Activated effector memory CD4-positive, alpha-beta T cell treated with anti-CD3 and anti-CD28 coated beads, Interleukin-2, amount 50 U/mL, for 16 hours (primary cell): ENCODE measurements at regions not wholly inside any gene's neighbourhood (a gene's known extent, or its start where the extent isn't known, plus 50 kb on each side); places are given as distances from the start of the nearest gene placed in this dataset.
"Not testable (repeated sequence)": the region's sequence is repeated elsewhere in the genome, so short reads cannot be mapped to it uniquely, and the experiment has no call there.

Experiments used
- DNase-seq: peaks from one replicate; pipeline ENCODE4 v3.0.0-alpha.2; 2020

GRCh38 chr10:46749470-46749869 is 161.8 kb upstream of the PTPN20 start:
- DNase-seq: not testable (repeated sequence)

- DNase-seq: not testable (repeated sequence)
Observed at GRCh38 chr10:46753763-46754162, 157.5 kb upstream of the PTPN20 start.

- not testable (repeated sequence) for DNase-seq
Observed at GRCh38 chr10:46761471-46761870, 149.8 kb upstream of the PTPN20 start.

DNA sequence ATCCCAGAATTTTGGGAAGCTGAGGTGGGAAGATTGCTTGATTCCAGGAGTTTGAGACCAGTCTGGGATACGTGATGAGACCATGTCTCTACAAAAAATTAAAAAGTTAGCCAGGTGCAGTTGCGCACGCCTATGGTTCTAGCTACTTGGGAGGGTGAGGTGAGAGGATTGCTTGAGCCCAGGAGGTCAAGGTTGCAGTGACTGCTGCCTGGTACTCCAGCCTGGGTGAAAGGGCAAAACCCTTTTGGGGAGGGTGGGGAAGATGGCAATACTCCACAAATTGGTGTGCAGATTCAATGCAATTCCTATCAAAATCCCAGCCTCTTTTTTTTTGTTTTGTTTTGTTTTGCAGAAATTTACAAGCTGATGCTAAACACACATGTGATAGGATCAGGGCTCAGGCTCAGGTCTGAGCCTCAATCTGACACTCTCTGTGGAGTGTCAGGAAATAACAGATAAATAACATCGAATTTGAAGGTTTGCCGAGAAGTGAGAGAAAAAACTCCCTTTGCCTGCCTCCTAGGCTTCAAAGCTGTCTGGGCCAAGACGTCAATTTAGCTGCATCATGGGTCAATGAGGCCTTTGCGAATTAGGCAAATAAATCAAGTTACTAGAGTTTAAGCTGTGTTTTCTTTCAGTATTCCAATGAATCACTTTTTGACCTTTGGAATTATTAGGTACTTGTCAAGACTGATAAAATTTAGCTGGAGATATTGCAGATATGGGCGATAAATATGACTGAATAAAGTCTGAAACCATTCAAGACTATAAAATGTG is 142.5 kb upstream of the PTPN20 start:
- DNase-seq: not testable (repeated sequence)

DNA sequence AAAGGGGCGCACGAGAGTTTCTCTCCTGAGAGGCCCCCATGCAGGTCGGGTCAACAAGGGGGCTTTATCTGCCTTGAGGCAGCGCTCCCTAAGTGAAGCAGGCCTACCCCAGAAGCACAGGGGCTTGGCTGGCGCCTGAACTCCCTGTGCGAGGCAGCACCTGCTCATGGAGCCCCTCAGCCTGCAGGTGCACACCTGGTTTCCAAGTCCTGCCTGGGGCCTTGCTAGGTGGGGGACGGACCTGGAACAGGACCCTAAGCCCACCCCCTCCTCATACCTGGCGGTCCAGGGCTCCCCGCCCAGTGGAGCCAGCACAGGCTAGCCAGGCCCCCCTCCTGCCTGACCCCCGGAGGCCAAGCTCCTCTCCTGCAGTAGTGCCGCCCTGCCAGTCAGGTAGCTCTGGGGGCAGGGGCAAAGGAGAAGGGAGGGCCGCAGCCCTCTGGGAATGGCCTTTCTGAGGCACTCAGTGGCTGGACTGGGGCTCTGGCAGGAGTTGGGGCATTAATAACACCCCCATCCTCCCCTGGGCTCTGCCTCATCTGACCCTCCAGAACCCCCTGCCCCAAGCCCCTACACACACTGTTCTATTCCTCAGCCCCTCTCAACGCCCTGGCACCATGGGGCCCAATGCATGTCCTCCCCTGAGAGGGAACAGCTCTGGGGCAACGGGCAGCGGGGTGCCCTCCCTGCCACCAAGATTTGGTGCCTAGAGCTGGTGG is 137.9 kb upstream of the PTPN20 start:
- not testable (repeated sequence) for DNase-seq

- DNase-seq: not testable (repeated sequence)
Observed at GRCh38 chr10:46773897-46774236, 137.4 kb upstream of the PTPN20 start.

DNA sequence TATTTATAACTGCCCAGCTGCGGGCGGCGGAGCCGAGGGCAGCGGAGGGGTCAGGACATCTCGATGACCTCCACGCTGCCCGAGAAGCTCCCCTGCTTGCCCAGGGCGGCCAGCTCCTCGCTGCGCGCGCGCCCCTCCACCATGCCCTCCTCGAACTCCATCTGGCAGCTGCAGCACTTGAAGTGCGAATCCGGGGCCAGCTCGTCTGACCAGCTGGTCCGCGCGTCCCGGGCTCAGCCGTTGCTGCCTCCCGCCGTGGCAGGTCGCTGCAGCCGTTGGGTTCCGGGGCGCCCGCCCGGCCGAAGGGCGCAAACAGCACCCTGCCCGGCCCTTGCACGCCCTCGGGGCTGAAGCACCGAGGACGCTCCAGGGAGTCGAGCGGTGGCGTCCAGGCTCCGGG is 136.9 kb upstream of the PTPN20 start:
- not testable (repeated sequence) for DNase-seq

GRCh38 chr10:46774945-46775667 is 136.1 kb upstream of the PTPN20 start:
- DNase-seq: not testable (repeated sequence)

DNA sequence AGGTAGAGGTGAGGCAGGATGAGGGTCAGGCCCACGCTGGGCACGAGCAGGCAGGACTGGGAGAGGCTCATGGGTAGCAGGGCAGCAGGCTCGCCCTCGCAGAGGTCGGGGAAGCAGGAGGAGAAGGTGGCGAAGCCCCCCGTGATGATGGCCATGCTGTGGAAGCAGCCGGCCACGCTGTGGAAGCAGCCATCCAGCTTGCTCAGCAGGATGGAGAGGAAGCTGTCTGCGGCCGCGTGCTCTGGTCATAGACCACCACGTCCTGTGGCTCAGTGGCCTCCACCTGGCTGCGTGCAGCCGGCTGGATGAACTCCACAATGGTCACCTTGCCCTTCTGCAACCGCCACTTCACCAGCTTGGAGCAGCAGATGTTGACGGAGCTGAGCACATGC is 135.6 kb upstream of the PTPN20 start:
- DNase-seq: not testable (repeated sequence)

GRCh38 chr10:46779571-46779970 is 131.7 kb upstream of the PTPN20 start:
- DNase-seq: not testable (repeated sequence)

DNA sequence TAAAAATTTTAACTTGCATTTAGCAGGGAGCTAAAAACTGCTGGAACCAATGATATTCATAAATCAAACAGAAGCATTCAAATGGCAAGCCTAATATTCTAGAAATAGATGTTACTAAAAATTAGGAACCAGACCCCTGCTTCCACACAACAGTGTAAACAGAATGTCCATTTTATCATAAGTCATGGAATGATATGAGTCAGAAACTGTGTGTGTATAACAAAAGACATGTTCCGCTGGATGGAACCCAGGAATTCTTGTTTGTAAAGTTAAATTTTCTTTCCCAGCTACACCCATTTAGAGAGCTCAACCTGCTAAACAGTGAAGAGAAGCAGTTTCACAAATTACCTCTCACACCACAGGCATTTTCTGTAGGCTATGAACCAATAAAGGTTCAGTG is 131.1 kb upstream of the PTPN20 start:
- DNase-seq: not testable (repeated sequence)

DNA sequence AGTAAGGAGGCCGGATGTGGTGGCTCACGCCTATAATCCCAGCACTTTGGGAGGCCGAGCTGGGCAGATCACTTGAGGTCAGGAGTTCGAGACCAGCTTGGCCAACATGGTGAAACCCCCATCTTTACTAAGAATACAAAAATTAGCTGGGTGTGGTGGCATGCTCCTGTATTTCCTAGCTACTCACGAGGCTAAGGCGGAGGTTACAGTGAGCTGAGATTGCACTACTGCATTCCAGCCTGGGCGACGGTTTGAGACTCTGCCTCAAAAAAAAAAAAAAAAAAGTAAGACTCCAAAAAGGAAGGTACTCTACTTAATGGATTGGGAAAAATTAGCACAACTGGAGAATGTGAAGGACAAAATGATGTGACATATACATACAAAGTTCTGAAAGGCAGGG is 130.2 kb upstream of the PTPN20 start:
- DNase-seq: not testable (repeated sequence)

- not testable (repeated sequence) for DNase-seq
Observed at GRCh38 chr10:46782001-46782874, 129.0 kb upstream of the PTPN20 start.

- DNase-seq: not testable (repeated sequence)
Observed at GRCh38 chr10:46784665-46785064, 126.6 kb upstream of the PTPN20 start.

DNA sequence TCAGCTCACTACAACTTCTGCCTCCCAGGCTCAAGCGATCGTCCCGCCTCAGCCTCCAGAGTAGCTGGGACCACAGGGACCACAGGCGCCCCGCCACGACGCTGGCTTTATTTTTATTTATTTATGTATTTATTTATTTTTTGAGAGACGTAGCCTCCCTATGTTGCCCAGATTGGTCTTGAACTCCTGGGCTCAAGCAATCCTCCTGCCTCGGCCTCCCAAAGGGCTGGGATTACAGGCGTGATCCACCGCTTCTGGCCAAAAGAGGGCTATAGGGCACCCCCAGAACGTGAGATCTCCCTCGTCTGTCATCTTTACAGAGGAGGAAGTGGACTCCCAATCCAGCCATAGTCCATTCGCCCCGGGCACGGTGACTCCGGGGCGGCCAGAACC is 125.1 kb upstream of the PTPN20 start:
- not testable (repeated sequence) for DNase-seq

GRCh38 chr10:46786518-46787320 is 124.5 kb upstream of the PTPN20 start:
- peak; percentile 77 for DNase-seq

GRCh38 chr10:46787321-46787615 is 124.0 kb upstream of the PTPN20 start:
- no peak for DNase-seq

- DNase-seq: not testable (repeated sequence)
Observed at GRCh38 chr10:46792657-46793357, 118.4 kb upstream of the PTPN20 start.

DNA sequence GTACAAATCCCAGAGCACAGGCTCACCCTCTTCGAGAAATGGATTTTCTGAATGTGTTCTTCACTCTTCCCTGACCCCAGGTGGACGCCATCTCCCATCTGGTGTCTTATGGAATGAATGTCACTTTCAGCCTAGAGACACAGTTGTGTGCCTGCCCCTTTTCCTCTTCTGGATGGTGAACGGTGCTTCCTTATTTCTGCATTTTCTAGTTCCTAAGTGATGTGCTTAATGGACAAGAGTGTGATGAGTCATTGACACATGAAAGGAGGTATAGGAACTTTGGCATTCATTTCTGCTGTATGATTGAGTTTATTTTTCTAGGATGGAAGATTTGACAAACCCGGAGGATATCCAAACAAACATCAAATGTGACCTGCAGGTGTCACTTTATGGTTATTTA is 114.9 kb upstream of the PTPN20 start:
- DNase-seq: not testable (repeated sequence)

- DNase-seq: not testable (repeated sequence)
Observed at GRCh38 chr10:46802010-46802409, 109.2 kb upstream of the PTPN20 start.

DNA sequence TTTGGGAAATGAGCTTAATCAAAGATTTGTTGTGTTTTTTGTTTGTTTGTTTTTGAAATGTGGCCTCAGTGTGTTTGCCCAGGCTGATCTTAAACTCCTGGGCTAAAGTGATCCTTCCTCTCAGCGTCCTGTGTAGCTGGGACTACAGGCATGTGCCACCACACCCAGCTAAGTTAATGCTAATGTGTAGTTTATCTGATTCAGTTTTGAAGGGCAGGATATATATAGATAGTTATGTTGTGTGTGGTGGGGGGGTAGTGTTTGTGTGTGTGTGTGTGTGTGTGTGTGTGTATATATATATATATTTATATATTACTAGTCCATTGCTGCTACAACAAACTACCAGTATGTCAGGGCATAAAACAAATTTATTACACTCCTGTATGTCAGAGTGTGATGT is 108.1 kb upstream of the PTPN20 start:
- DNase-seq: not testable (repeated sequence)
